ENCODE measurements at regions not wholly inside any gene's neighbourhood (a gene's known extent, or its start where the extent isn't known, plus 50 kb on each side); places are given as distances from the start of the nearest gene placed in this dataset.

GRCh38 chrX:5145957-5146356 is 1082.7 kb downstream of the NLGN4X start:
- CTCF ChIA-PET: no interaction called here

GRCh38 chrX:5142644-5143043 is 1086.0 kb downstream of the NLGN4X start:
- intact Hi-C loops (cut with DNase I, micrococcal nuclease): no loop called here
- no peaks in the 10 kb centered on the region for H3K4me1 ChIP-seq (ENCODE audit: insufficient read depth, low read length)

More at GRCh38 chrX:5145957-5146356, 1082.7 kb downstream of the NLGN4X start:
- no peak overlapping the region for H3K4me3 ChIP-seq (ENCODE audit: low read length)
- Mint-ChIP-seq H3K36me3 (ENCODE audit: low read depth) (no peaks in the 10 kb centered on the region), H3K27ac (no peak overlapping the region), H3K27me3 (no peaks in the 10 kb centered on the region), H3K4me3 (no peak overlapping the region), H3K9me3 (no peaks in the 10 kb centered on the region), H3K4me1 (ENCODE audit: low read depth) (no peaks in the 10 kb centered on the region)
- no peaks in the 10 kb centered on the region for H3K4me1 ChIP-seq (ENCODE audit: insufficient read depth, low read length)
- DNase-seq (no peak), ATAC-seq (ENCODE audit: poor library complexity) (no peak)
- TF ChIP-seq CTCF (IDR thresholded peaks at IDR 0.05): no peak
- H3K9me3 ChIP-seq (ENCODE audit: control insufficient read depth in 1 of 2, insufficient read depth in 1 of 2, low read length in 2 of 2): no peaks in the 10 kb centered on the region
- H3K27me3 ChIP-seq (ENCODE audit: control insufficient read depth in 1 of 2, insufficient read depth in 2 of 2, low read length in 2 of 2): no peaks in the 10 kb centered on the region
- intact Hi-C loops (cut with DNase I, micrococcal nuclease): no loop called here
- POLR2A ChIA-PET: no interaction called here
- H3K27ac ChIP-seq (ENCODE audit: low read depth in 1 of 2, low read length in 2 of 2): no peak overlapping the region
- H3K36me3 ChIP-seq (ENCODE audit: insufficient read depth, low read length): no peaks in the 10 kb centered on the region

GRCh38 chrX:5122181-5122678 is 1106.4 kb downstream of the NLGN4X start:
- no peak for DNase-seq
- TF ChIP-seq CTCF (IDR thresholded peaks at IDR 0.05): no peak
- POLR2A ChIA-PET: no interaction called here

More at GRCh38 chrX:5142644-5143043, 1086.0 kb downstream of the NLGN4X start:
- H3K27ac Mint-ChIP-seq: no peak overlapping the region
- Histone ChIP-seq H3K27me3 (ENCODE audit: control insufficient read depth in 1 of 2, insufficient read depth in 2 of 2, low read length in 2 of 2) (no peaks in the 10 kb centered on the region), H3K36me3 (ENCODE audit: insufficient read depth, low read length) (no peaks in the 10 kb centered on the region), H3K9me3 (ENCODE audit: control insufficient read depth in 1 of 2, insufficient read depth in 1 of 2, low read length in 2 of 2) (no peaks in the 10 kb centered on the region), H3K27ac (ENCODE audit: low read depth in 1 of 2, low read length in 2 of 2) (no peak overlapping the region), H3K4me3 (ENCODE audit: low read length) (no peak overlapping the region)
- H3K9me3 Mint-ChIP-seq: no peaks in the 10 kb centered on the region
- H3K36me3 Mint-ChIP-seq (ENCODE audit: low read depth): no peaks in the 10 kb centered on the region
- POLR2A ChIA-PET: no interaction called here
- no peak overlapping the region for H3K4me3 Mint-ChIP-seq
- TF ChIP-seq CTCF (IDR thresholded peaks at IDR 0.05): no peak
- CTCF ChIA-PET: no interaction called here
- DNase-seq (no peak), ATAC-seq (ENCODE audit: poor library complexity) (no peak)
- H3K4me1 Mint-ChIP-seq (ENCODE audit: low read depth): no peaks in the 10 kb centered on the region
- H3K27me3 Mint-ChIP-seq: no peaks in the 10 kb centered on the region

More at GRCh38 chrX:5122181-5122678, 1106.4 kb downstream of the NLGN4X start:
- H3K27ac ChIP-seq (ENCODE audit: low read depth in 1 of 2, low read length in 2 of 2): no peak overlapping the region
- H3K36me3 Mint-ChIP-seq (ENCODE audit: low read depth): no peaks in the 10 kb centered on the region
- CTCF ChIA-PET: no interaction called here
- no peaks in the 10 kb centered on the region for H3K27me3 Mint-ChIP-seq
- no peak overlapping the region for H3K4me3 Mint-ChIP-seq
- H3K4me1 Mint-ChIP-seq (ENCODE audit: low read depth): no peaks in the 10 kb centered on the region
- ATAC-seq (ENCODE audit: poor library complexity): no peak
- peaks cover 3% of the 10 kb centered on the region for H3K9me3 Mint-ChIP-seq
- H3K27me3 ChIP-seq (ENCODE audit: control insufficient read depth in 1 of 2, insufficient read depth in 2 of 2, low read length in 2 of 2): no peaks in the 10 kb centered on the region
- intact Hi-C loops (cut with DNase I, micrococcal nuclease): no loop called here
- H3K4me1 ChIP-seq (ENCODE audit: insufficient read depth, low read length): no peaks in the 10 kb centered on the region
- no peak overlapping the region for H3K4me3 ChIP-seq (ENCODE audit: low read length)
- no peaks in the 10 kb centered on the region for H3K36me3 ChIP-seq (ENCODE audit: insufficient read depth, low read length)
- H3K9me3 ChIP-seq (ENCODE audit: control insufficient read depth in 1 of 2, insufficient read depth in 1 of 2, low read length in 2 of 2): no peaks in the 10 kb centered on the region
- H3K27ac Mint-ChIP-seq: no peak overlapping the region

Measured in CD4-positive, alpha-beta T cell (primary cell).